ENCODE measurements at regions not wholly inside any gene's neighbourhood (a gene's known extent, or its start where the extent isn't known, plus 50 kb on each side); places are given as distances from the start of the nearest gene placed in this dataset.

- no peak for TF ChIP-seq CTCF (conservative IDR thresholded peaks at IDR 0.05; ENCODE audit: low read depth, low read length)
- no peak for TF ChIP-seq EZH2 (IDR thresholded peaks at IDR 0.05; ENCODE audit: borderline replicate concordance, low read depth, low read length, poor library complexity, severe bottlenecking)
Measured at GRCh38 chr14:106738075-106738474, 1211.7 kb downstream of the TMEM121 start.
